ENCODE measurements at regions not wholly inside any gene's neighbourhood (a gene's known extent, or its start where the extent isn't known, plus 50 kb on each side); places are given as distances from the start of the nearest gene placed in this dataset.

DNA sequence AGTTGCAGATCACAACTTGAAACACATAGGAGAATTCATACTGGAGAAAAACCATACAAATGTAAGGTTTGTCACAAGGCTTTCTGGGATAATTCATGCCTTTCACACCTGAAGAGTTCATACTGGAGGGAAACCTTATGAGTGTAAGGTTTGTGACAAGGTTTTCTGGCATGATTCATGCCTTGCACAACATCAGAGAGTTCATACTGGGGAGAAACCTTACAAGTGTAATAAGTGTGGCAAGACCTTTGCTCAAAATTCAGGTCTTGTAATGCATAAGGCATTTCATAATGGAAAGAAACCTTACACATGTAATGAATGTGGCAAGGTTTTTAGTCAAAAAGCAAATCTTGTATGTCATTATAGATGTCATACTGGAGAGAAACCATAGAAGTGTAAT, 58.8 kb upstream of the ENPEP start (continued):
- no peak for TF ChIP-seq ZNF101 (CRISPR knock-in tag; IDR thresholded peaks at IDR 0.05; ENCODE audit: borderline replicate concordance, low read depth)

DNA sequence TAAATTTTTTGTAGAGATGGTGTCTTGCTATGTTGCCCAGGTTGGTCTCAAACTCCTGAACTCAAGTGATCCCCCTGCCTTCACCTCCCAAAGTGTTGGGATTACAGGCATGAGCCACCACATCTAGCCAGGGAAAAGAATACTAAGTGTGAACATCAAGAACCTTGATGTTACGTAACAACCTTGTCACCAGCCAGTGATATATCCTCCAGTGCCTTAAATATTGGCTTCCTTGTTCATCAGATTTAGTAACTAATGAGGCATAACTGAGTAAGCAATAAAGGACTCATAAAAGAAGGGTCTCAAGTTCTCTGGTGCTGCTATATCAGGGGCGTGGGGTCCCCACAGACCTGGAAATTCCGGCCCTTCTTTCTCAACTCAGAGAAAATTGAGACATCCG, 60.5 kb upstream of the ENPEP start:
- Histone ChIP-seq H3K4me2 (ENCODE audit: low read depth, low read length) (no peak overlapping the region), H3K4me3 (replicated peaks in 1 of 3; ENCODE audit: insufficient read depth in 1 of 3, low read depth in 2 of 3, low read length in 3 of 3) (no peak overlapping the region), H3K27ac (ENCODE audit: extremely low read length, insufficient read depth, low read length) (no peak overlapping the region), H3K27me3 (ENCODE audit: control insufficient read depth in 1 of 2, insufficient read depth in 2 of 2, low read length in 2 of 2) (no peaks in the 10 kb centered on the region), H4K20me1 (ENCODE audit: insufficient read depth, low read length) (no peaks in the 10 kb centered on the region), H3K9me3 (ENCODE audit: low read length) (no peaks in the 10 kb centered on the region), H3K79me2 (ENCODE audit: insufficient read depth, low read length) (no peaks in the 10 kb centered on the region), H2AFZ (ENCODE audit: low read length) (no peak overlapping the region), H3K9ac (ENCODE audit: insufficient read depth, low read depth, low read length) (no peak overlapping the region), H3K36me3 (replicated peaks in 1 of 2; ENCODE audit: control insufficient read depth in 1 of 2, insufficient read depth in 2 of 2, low read length in 2 of 2) (no peaks in the 10 kb centered on the region), H3K4me1 (ENCODE audit: insufficient read depth, low read length) (no peaks in the 10 kb centered on the region)
- ChIA-PET POLR2A (no interaction called here), CTCF (ENCODE audit: low intra/inter-chr PET ratio, low total read pairs) (no interaction called here)
- intact Hi-C loops (cut with micrococcal nuclease; ENCODE audit: unreplicated experiment) = no loop called here
- FAIRE-seq (no peak), ATAC-seq (no peak), DNase-seq (ENCODE audit: low spot score) (no peak)
- no TSS peak for BruUV-seq (replicated peaks)
- in situ Hi-C loops (cut with HindIII; ENCODE audit: extremely low pct_ligation_motif_present, low pct_unique_long_range_greater_than_20kb) = no loop called here
- WGBS (ENCODE audit: low lambda C conversion rate) = 42% methylated on average over 4 of the region's 4 CpGs
- TF ChIP-seq CEBPB (IDR thresholded peaks at IDR 0.05; ENCODE audit: borderline replicate concordance, low read depth, low read length) = peak; percentile 52
- no peak for TF ChIP-seq PCBP2 (optimal IDR thresholded peaks at IDR 0.05; ENCODE audit: low read depth, low read length, poor library complexity, severe bottlenecking)

DNA sequence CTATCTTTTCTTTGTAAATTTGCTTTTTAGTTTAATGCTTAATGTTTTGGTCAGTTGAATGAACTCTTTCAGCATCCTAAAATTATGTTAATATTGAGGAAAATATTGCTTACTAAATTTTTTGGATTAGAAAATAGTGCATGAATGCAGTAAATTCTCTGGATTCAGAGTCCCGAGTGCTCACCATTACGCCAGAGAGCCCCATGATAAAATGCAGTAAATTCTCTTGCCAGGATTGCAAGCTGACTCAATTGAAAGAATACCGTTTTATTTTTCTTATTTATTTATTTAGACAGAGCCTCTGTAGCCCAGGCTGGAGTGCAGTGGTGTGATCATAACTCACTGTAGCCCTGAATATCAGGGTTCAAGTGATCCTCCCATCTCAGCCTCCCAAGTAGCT, 60.9 kb upstream of the ENPEP start:
- DNase-seq (ENCODE audit: low spot score) = no peak
- Histone ChIP-seq H3K4me1 (ENCODE audit: insufficient read depth, low read length) (no peaks in the 10 kb centered on the region), H4K20me1 (ENCODE audit: insufficient read depth, low read length) (no peaks in the 10 kb centered on the region), H3K27me3 (ENCODE audit: control insufficient read depth in 1 of 2, insufficient read depth in 2 of 2, low read length in 2 of 2) (no peaks in the 10 kb centered on the region), H3K9me3 (ENCODE audit: low read length) (no peaks in the 10 kb centered on the region), H3K4me2 (ENCODE audit: low read depth, low read length) (no peak overlapping the region), H2AFZ (ENCODE audit: low read length) (no peak overlapping the region), H3K79me2 (ENCODE audit: insufficient read depth, low read length) (no peaks in the 10 kb centered on the region), H3K9ac (ENCODE audit: insufficient read depth, low read depth, low read length) (no peak overlapping the region), H3K27ac (ENCODE audit: extremely low read length, insufficient read depth, low read length) (no peak overlapping the region), H3K36me3 (replicated peaks in 1 of 2; ENCODE audit: control insufficient read depth in 1 of 2, insufficient read depth in 2 of 2, low read length in 2 of 2) (no peaks in the 10 kb centered on the region), H3K4me3 (replicated peaks in 1 of 3; ENCODE audit: insufficient read depth in 1 of 3, low read depth in 2 of 3, low read length in 3 of 3) (no peak overlapping the region)
- in situ Hi-C loops (cut with HindIII; ENCODE audit: extremely low pct_ligation_motif_present, low pct_unique_long_range_greater_than_20kb) (no loop called here), intact Hi-C loops (cut with micrococcal nuclease; ENCODE audit: unreplicated experiment) (no loop called here)
- FAIRE-seq = no peak
- no TSS peak for BruUV-seq (replicated peaks)
- CTCF ChIA-PET (ENCODE audit: low intra/inter-chr PET ratio, low total read pairs) = no interaction called here
- no peak for ATAC-seq
- 0% methylated on average over 3 of the region's 3 CpGs for WGBS (ENCODE audit: low lambda C conversion rate)
- POLR2A ChIA-PET = no interaction called here
- TF ChIP-seq XBP1 (CRISPR knock-in tag; IDR thresholded peaks at IDR 0.05) (no peak), ZIK1 (CRISPR knock-in tag; IDR thresholded peaks at IDR 0.05; ENCODE audit: borderline replicate concordance, low read depth) (no peak), ZNF468 (CRISPR knock-in tag; IDR thresholded peaks at IDR 0.05) (no peak), CHCHD3 (CRISPR knock-in tag; IDR thresholded peaks at IDR 0.05) (no peak), ZNF780A (CRISPR knock-in tag; IDR thresholded peaks at IDR 0.05) (no peak), GATA4 (IDR thresholded peaks at IDR 0.05; ENCODE audit: borderline replicate concordance, low read depth) (no peak)
- TF ChIP-seq, protein P1, sequence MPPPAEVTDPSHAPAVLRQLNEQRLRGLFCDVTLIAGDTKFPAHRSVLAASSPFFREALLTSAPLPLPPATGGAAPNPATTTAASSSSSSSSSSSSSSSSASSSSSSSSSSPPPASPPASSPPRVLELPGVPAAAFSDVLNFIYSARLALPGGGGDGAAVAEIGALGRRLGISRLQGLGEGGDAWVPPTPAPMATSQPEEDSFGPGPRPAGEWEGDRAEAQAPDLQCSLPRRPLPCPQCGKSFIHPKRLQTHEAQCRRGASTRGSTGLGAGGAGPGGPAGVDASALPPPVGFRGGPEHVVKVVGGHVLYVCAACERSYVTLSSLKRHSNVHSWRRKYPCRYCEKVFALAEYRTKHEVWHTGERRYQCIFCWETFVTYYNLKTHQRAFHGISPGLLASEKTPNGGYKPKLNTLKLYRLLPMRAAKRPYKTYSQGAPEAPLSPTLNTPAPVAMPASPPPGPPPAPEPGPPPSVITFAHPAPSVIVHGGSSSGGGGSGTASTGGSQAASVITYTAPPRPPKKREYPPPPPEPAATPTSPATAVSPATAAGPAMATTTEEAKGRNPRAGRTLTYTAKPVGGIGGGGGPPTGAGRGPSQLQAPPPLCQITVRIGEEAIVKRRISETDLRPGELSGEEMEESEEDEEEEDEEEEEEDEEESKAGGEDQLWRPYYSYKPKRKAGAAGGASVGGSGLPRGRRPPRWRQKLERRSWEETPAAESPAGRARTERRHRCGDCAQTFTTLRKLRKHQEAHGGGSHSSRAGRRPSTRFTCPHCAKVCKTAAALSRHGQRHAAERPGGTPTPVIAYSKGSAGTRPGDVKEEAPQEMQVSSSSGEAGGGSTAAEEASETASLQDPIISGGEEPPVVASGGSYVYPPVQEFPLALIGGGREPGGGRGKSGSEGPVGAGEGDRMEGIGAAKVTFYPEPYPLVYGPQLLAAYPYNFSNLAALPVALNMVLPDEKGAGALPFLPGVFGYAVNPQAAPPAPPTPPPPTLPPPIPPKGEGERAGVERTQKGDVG (CRISPR knock-in tag; IDR thresholded peaks at IDR 0.05; ENCODE audit: borderline replicate concordance) = no peak
- TF ChIP-seq, protein P2, sequence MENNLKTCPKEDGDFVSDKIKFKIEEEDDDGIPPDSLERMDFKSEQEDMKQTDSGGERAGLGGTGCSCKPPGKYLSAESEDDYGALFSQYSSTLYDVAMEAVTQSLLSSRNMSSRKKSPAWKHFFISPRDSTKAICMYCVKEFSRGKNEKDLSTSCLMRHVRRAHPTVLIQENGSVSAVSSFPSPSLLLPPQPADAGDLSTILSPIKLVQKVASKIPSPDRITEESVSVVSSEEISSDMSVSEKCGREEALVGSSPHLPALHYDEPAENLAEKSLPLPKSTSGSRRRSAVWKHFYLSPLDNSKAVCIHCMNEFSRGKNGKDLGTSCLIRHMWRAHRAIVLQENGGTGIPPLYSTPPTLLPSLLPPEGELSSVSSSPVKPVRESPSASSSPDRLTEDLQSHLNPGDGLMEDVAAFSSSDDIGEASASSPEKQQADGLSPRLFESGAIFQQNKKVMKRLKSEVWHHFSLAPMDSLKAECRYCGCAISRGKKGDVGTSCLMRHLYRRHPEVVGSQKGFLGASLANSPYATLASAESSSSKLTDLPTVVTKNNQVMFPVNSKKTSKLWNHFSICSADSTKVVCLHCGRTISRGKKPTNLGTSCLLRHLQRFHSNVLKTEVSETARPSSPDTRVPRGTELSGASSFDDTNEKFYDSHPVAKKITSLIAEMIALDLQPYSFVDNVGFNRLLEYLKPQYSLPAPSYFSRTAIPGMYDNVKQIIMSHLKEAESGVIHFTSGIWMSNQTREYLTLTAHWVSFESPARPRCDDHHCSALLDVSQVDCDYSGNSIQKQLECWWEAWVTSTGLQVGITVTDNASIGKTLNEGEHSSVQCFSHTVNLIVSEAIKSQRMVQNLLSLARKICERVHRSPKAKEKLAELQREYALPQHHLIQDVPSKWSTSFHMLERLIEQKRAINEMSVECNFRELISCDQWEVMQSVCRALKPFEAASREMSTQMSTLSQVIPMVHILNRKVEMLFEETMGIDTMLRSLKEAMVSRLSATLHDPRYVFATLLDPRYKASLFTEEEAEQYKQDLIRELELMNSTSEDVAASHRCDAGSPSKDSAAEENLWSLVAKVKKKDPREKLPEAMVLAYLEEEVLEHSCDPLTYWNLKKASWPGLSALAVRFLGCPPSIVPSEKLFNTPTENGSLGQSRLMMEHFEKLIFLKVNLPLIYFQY (CRISPR knock-in tag; IDR thresholded peaks at IDR 0.05; ENCODE audit: borderline replicate concordance) = no peak

Measured in HepG2 (cell line).